Hepatocyte (in vitro differentiated cells): ENCODE measurements at regions not wholly inside any gene's neighbourhood (a gene's known extent, or its start where the extent isn't known, plus 50 kb on each side); places are given as distances from the start of the nearest gene placed in this dataset.

ENCODE experiments used
- DNase-seq: peaks from one replicate; pipeline ENCODE4 v3.0.0-alpha.2; 2016; ENCODE audit warnings: low spot score
- H2AFZ ChIP-seq: fragments of 200-600 bp; sonication (generic); 2 replicates; pipeline ENCODE4 v1.6.0; 2016; ENCODE audit warnings: antibody characterized with exemption, mild to moderate bottlenecking
- H3K27ac ChIP-seq: fragments of 200-600 bp; sonication (generic); 2 replicates; pipeline ENCODE4 v1.5.1; 2016; ENCODE audit warnings: mild to moderate bottlenecking
- H3K27me3 ChIP-seq: fragments of 200-600 bp; sonication (generic); 2 replicates; pipeline ENCODE4 v1.6.1; 2016
- H3K36me3 ChIP-seq: fragments of 200-600 bp; sonication (generic); replicated peaks from 2 replicates; pipeline ENCODE4 v1.5.1; 2016; ENCODE audit warnings: low read depth; ENCODE audit not compliant: insufficient read depth
- H3K4me1 ChIP-seq: fragments of 200-600 bp; sonication (generic); 2 replicates; pipeline ENCODE4 v1.5.1; 2016; ENCODE audit warnings: mild to moderate bottlenecking, moderate library complexity; ENCODE audit not compliant: insufficient read depth
- H3K4me2 ChIP-seq: fragments of 200-600 bp; sonication (generic); 2 replicates; pipeline ENCODE4 v1.6.0; 2016
- H3K4me3 ChIP-seq: fragments of 200-600 bp; sonication (generic); 2 replicates; pipeline ENCODE4 v1.5.1; 2016; ENCODE audit warnings: mild to moderate bottlenecking
- H3K79me2 ChIP-seq: fragments of 200-600 bp; sonication (generic); 2 replicates; pipeline ENCODE4 v1.6.0; 2017; ENCODE audit warnings: mild to moderate bottlenecking
- H3K9me2 ChIP-seq: fragments of 200-600 bp; sonication (generic); replicated peaks from 2 replicates; pipeline ENCODE4 v1.6.0; 2017; ENCODE audit warnings: mild to moderate bottlenecking; ENCODE audit not compliant: insufficient read depth
- H3K9me3 ChIP-seq: fragments of 200-600 bp; sonication (generic); 2 replicates; pipeline ENCODE4 v1.5.1; 2016; ENCODE audit warnings: low read depth, mild to moderate bottlenecking
- H4K20me1 ChIP-seq: fragments of 200-600 bp; sonication (generic); 2 replicates; pipeline ENCODE4 v1.6.0; 2016; ENCODE audit warnings: mild to moderate bottlenecking; ENCODE audit not compliant: insufficient read depth, poor library complexity, severe bottlenecking
- EZH2 ChIP-seq: fragments of 200-600 bp; sonication (generic); IDR thresholded peaks from 2 replicates; pipeline ENCODE4 v1.6.1; 2016; ENCODE audit warnings: antibody characterized with exemption, mild to moderate bottlenecking, borderline replicate concordance
- EZH2phosphoT487 ChIP-seq: fragments of 200-600 bp; sonication (generic); IDR thresholded peaks from one replicate; pipeline ENCODE4 v1.6.1; 2018; ENCODE audit warnings: antibody characterized with exemption, mild to moderate bottlenecking, low read depth, moderate library complexity; ENCODE audit not compliant: unreplicated experiment, severe bottlenecking
- WGBS: methylation state at CpG from one replicate; pipeline ENCODE4 v1.1.6; 2016; ENCODE audit warnings: low lambda C conversion rate; ENCODE audit errors: missing lambda C conversion rate; 5-methylcytosine and 5-hydroxymethylcytosine counted together
- TF ChIP-seq, protein P1 (sequence below): fragments of 200-600 bp; sonication (generic); IDR thresholded peaks from 2 replicates; pipeline ENCODE4 v1.5.1; 2016; ENCODE audit warnings: antibody characterized with exemption, mild to moderate bottlenecking; ENCODE audit not compliant: poor library complexity

DNA sequence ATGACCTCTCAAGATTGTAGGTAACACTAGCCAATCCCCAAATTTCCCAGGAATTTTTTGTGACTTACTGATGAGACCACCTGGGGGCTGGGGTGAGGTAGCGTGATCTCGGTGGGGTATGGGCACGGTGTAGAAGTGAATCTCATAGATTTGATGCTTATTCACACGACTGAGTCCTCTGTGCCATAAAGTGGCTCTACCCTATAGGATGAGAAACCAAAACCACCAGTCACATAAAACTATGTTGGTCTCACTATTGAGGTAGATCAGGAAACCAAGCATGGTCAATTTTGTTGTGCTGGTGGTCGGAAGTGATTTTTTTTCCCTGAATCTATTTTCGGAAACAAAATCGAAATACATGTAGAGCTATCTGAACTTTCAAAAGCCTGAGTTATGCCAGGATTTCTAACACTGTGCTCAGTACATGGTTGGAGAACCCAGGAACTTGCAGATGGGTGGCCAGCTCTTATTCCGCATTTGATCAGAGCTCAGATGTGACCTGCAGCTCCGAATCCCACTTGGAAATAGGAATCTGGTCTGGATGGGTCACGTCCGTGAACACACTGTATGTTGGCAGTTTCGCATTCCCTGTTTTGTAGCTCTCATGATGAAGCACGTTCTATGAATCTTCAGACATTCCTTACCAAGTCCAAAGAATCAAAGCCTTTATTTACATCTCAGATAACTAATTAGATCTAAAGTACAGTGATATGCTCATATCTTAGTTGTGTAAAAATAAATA is 261.5 kb downstream of the KLF6 start:
- WGBS = 97% methylated on average over 13 of the region's 13 CpGs
- H3K36me3 ChIP-seq = no peaks in the 10 kb centered on the region
- H3K4me2 ChIP-seq = no peak overlapping the region
- no peaks in the 10 kb centered on the region for H3K79me2 ChIP-seq
- H3K27me3 ChIP-seq = no peaks in the 10 kb centered on the region
- no peaks in the 10 kb centered on the region for H3K9me2 ChIP-seq
- H3K4me3 ChIP-seq = no peak overlapping the region
- no peaks in the 10 kb centered on the region for H3K9me3 ChIP-seq
- H2AFZ ChIP-seq = no peak overlapping the region
- no peak for TF ChIP-seq EZH2
- TF ChIP-seq EZH2phosphoT487 = no peak
- no peak overlapping the region for H3K27ac ChIP-seq
- no peak for DNase-seq
- H4K20me1 ChIP-seq = no peaks in the 10 kb centered on the region
- peaks cover 10% of the 10 kb centered on the region for H3K4me1 ChIP-seq

GRCh38 chr10:3516923-3517255 is 268.1 kb downstream of the KLF6 start:
- no peaks in the 10 kb centered on the region for H3K27me3 ChIP-seq
- no peak overlapping the region for H3K4me3 ChIP-seq
- H3K4me2 ChIP-seq = no peak overlapping the region
- H3K27ac ChIP-seq = no peak overlapping the region
- no peak overlapping the region for H2AFZ ChIP-seq
- 92% methylated on average over 15 of the region's 15 CpGs for WGBS
- no peaks in the 10 kb centered on the region for H3K9me3 ChIP-seq
- no peaks in the 10 kb centered on the region for H3K79me2 ChIP-seq
- no peaks in the 10 kb centered on the region for H3K9me2 ChIP-seq
- no peaks in the 10 kb centered on the region for H3K4me1 ChIP-seq
- no peaks in the 10 kb centered on the region for H4K20me1 ChIP-seq
- no peak for DNase-seq
- no peaks in the 10 kb centered on the region for H3K36me3 ChIP-seq
- no peak for TF ChIP-seq EZH2phosphoT487
- TF ChIP-seq EZH2 = no peak

- H3K4me3 ChIP-seq = no peak overlapping the region
- no peaks in the 10 kb centered on the region for H3K9me2 ChIP-seq
- DNase-seq = no peak
- TF ChIP-seq EZH2 = no peak
- TF ChIP-seq, protein P1, sequence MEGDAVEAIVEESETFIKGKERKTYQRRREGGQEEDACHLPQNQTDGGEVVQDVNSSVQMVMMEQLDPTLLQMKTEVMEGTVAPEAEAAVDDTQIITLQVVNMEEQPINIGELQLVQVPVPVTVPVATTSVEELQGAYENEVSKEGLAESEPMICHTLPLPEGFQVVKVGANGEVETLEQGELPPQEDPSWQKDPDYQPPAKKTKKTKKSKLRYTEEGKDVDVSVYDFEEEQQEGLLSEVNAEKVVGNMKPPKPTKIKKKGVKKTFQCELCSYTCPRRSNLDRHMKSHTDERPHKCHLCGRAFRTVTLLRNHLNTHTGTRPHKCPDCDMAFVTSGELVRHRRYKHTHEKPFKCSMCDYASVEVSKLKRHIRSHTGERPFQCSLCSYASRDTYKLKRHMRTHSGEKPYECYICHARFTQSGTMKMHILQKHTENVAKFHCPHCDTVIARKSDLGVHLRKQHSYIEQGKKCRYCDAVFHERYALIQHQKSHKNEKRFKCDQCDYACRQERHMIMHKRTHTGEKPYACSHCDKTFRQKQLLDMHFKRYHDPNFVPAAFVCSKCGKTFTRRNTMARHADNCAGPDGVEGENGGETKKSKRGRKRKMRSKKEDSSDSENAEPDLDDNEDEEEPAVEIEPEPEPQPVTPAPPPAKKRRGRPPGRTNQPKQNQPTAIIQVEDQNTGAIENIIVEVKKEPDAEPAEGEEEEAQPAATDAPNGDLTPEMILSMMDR = no peak
- no peak for TF ChIP-seq EZH2phosphoT487
- no peaks in the 10 kb centered on the region for H3K9me3 ChIP-seq
- no peaks in the 10 kb centered on the region for H3K27me3 ChIP-seq
- no peaks in the 10 kb centered on the region for H4K20me1 ChIP-seq
- H3K27ac ChIP-seq = no peak overlapping the region
- no peak overlapping the region for H3K4me2 ChIP-seq
- no peaks in the 10 kb centered on the region for H3K79me2 ChIP-seq
- H3K36me3 ChIP-seq = no peaks in the 10 kb centered on the region
- no peak overlapping the region for H2AFZ ChIP-seq
- 74% methylated on average over 14 of the region's 14 CpGs for WGBS
- H3K4me1 ChIP-seq = no peaks in the 10 kb centered on the region
Observed at GRCh38 chr10:3516234-3516922, 268.6 kb downstream of the KLF6 start.

DNA sequence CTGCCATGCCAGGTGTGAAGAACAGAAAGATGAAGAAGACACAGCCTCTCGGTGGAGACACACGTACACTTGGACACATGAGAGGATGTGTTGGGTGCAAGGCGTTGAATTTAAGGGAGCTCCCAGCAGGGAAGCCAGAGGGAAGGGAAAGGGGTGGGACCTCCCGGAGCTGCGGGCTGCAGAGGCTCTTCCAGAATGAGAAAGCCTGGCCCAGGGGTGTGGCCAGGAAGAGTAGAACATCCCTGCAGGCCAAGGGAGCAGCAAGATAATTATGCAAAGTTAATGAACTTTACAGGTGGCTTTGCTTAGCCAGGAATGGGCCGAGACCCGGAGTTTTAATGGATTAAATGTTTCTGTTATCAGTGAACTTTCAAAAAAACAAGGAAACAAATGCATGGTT is 270.3 kb downstream of the KLF6 start:
- DNase-seq = no peak
- no peaks in the 10 kb centered on the region for H3K27me3 ChIP-seq
- no peak overlapping the region for H3K27ac ChIP-seq
- no peaks in the 10 kb centered on the region for H3K4me1 ChIP-seq
- no peaks in the 10 kb centered on the region for H3K79me2 ChIP-seq
- H3K4me3 ChIP-seq = no peak overlapping the region
- no peaks in the 10 kb centered on the region for H4K20me1 ChIP-seq
- H3K4me2 ChIP-seq = no peak overlapping the region
- 82% methylated on average over 7 of the region's 7 CpGs for WGBS
- H3K36me3 ChIP-seq = no peaks in the 10 kb centered on the region
- TF ChIP-seq EZH2phosphoT487 = no peak
- TF ChIP-seq EZH2 = no peak
- TF ChIP-seq, protein P1 = no peak
- no peak overlapping the region for H2AFZ ChIP-seq
- H3K9me2 ChIP-seq = no peaks in the 10 kb centered on the region
- H3K9me3 ChIP-seq = no peaks in the 10 kb centered on the region
